ENCODE measurements at regions not wholly inside any gene's neighbourhood (a gene's known extent, or its start where the extent isn't known, plus 50 kb on each side); places are given as distances from the start of the nearest gene placed in this dataset.

GRCh38 chr11:130645164-130645842, 196.9 kb downstream of the ADAMTS15 start:
- no peaks in the 10 kb centered on the region for H3K79me2 ChIP-seq (ENCODE audit: insufficient read depth, low read length)
- DNase-seq, result no peak
- no peak overlapping the region for H2BK120ac ChIP-seq (ENCODE audit: low read depth, low read length, poor library complexity, severe bottlenecking)
- H3K14ac ChIP-seq (ENCODE audit: insufficient read depth, low read length), result no peak overlapping the region
- no peak overlapping the region for H2BK20ac ChIP-seq (ENCODE audit: low read depth, low read length, poor library complexity, severe bottlenecking)
- H3K27me3 Mint-ChIP-seq (ENCODE audit: low read depth), result peaks cover 4% of the 10 kb centered on the region
- no peak overlapping the region for H2BK15ac ChIP-seq (ENCODE audit: low read depth, low read length)
- H3K9me3 Mint-ChIP-seq, result no peaks in the 10 kb centered on the region
- no peak overlapping the region for H4K8ac ChIP-seq (replicated peaks; ENCODE audit: insufficient read length, low read depth, low read length)
- TF ChIP-seq CTCF (conservative IDR thresholded peaks at IDR 0.05), result no peak
- no peaks in the 10 kb centered on the region for H3K36me3 Mint-ChIP-seq (ENCODE audit: insufficient read depth in 1 of 3, low read depth in 3 of 3)
- no peak overlapping the region for H4K5ac ChIP-seq (ENCODE audit: insufficient read length, low read depth, low read length)
- H4K91ac ChIP-seq (ENCODE audit: insufficient read length, low read depth, low read length), result no peak overlapping the region
- no peaks in the 10 kb centered on the region for H4K20me1 ChIP-seq (ENCODE audit: control insufficient read depth, insufficient read depth, insufficient read length)
- no peak overlapping the region for H2AK5ac ChIP-seq (ENCODE audit: insufficient read length, low read length)
- H3K4me1 Mint-ChIP-seq, result peaks cover 3% of the 10 kb centered on the region in 2 experiments; a peak in 3 of 4 replicates
- H3T11ph ChIP-seq (ENCODE audit: low read length), result no peak overlapping the region
- H3K9me3 ChIP-seq (ENCODE audit: control insufficient read depth, low read depth, low read length), result no peaks in the 10 kb centered on the region
- no peak overlapping the region for H3K56ac ChIP-seq (ENCODE audit: insufficient read length, low read depth, low read length)
- H2AFZ ChIP-seq (ENCODE audit: low read length), result no peak overlapping the region
- H3K4me1 ChIP-seq (ENCODE audit: insufficient read depth, low read length), result no peaks in the 10 kb centered on the region
- no CpG with 5 or more reads among the region's 10 CpGs for WGBS (ENCODE audit: extremely low coverage, insufficient read length, low lambda C conversion rate)
- no peak overlapping the region for H3K4me2 ChIP-seq (ENCODE audit: insufficient read depth, insufficient read length, low read length)
- H3K18ac ChIP-seq (ENCODE audit: insufficient read length, low read depth, low read length), result no peak overlapping the region
- no peaks in the 10 kb centered on the region for H3K79me1 ChIP-seq (ENCODE audit: insufficient read depth, low read depth, low read length, poor library complexity, severe bottlenecking)
- H2BK5ac ChIP-seq (ENCODE audit: insufficient read length, low read length), result no peak overlapping the region
- H3K4ac ChIP-seq (ENCODE audit: low read depth, low read length), result no peak overlapping the region
- no peaks in the 10 kb centered on the region for H3K27me3 ChIP-seq (ENCODE audit: insufficient read depth, low read length)
- H3K27ac Mint-ChIP-seq, result no peak overlapping the region
- H2BK12ac ChIP-seq (ENCODE audit: insufficient read length, low read depth, low read length), result no peak overlapping the region
- H3K4me3 Mint-ChIP-seq, result no peak overlapping the region
- H3K23me2 ChIP-seq (ENCODE audit: insufficient read length, low read depth, low read length, poor library complexity, severe bottlenecking), result no peaks in the 10 kb centered on the region
- H3K9ac ChIP-seq (ENCODE audit: extremely low read depth, insufficient read length, low read length), result no peak overlapping the region
- no peak overlapping the region for H3K23ac ChIP-seq (ENCODE audit: insufficient read length, low read depth, low read length)
- no peak overlapping the region for H3K27ac ChIP-seq (ENCODE audit: insufficient read length, low read depth, low read length)

Data from H9 (cell line).